ENCODE measurements at regions not wholly inside any gene's neighbourhood (a gene's known extent, or its start where the extent isn't known, plus 50 kb on each side); places are given as distances from the start of the nearest gene placed in this dataset.

GRCh38 chr6:67567842-67568241 lies 1067.2 kb upstream of the ADGRB3 start (continued):
- TF ChIP-seq, protein P1, sequence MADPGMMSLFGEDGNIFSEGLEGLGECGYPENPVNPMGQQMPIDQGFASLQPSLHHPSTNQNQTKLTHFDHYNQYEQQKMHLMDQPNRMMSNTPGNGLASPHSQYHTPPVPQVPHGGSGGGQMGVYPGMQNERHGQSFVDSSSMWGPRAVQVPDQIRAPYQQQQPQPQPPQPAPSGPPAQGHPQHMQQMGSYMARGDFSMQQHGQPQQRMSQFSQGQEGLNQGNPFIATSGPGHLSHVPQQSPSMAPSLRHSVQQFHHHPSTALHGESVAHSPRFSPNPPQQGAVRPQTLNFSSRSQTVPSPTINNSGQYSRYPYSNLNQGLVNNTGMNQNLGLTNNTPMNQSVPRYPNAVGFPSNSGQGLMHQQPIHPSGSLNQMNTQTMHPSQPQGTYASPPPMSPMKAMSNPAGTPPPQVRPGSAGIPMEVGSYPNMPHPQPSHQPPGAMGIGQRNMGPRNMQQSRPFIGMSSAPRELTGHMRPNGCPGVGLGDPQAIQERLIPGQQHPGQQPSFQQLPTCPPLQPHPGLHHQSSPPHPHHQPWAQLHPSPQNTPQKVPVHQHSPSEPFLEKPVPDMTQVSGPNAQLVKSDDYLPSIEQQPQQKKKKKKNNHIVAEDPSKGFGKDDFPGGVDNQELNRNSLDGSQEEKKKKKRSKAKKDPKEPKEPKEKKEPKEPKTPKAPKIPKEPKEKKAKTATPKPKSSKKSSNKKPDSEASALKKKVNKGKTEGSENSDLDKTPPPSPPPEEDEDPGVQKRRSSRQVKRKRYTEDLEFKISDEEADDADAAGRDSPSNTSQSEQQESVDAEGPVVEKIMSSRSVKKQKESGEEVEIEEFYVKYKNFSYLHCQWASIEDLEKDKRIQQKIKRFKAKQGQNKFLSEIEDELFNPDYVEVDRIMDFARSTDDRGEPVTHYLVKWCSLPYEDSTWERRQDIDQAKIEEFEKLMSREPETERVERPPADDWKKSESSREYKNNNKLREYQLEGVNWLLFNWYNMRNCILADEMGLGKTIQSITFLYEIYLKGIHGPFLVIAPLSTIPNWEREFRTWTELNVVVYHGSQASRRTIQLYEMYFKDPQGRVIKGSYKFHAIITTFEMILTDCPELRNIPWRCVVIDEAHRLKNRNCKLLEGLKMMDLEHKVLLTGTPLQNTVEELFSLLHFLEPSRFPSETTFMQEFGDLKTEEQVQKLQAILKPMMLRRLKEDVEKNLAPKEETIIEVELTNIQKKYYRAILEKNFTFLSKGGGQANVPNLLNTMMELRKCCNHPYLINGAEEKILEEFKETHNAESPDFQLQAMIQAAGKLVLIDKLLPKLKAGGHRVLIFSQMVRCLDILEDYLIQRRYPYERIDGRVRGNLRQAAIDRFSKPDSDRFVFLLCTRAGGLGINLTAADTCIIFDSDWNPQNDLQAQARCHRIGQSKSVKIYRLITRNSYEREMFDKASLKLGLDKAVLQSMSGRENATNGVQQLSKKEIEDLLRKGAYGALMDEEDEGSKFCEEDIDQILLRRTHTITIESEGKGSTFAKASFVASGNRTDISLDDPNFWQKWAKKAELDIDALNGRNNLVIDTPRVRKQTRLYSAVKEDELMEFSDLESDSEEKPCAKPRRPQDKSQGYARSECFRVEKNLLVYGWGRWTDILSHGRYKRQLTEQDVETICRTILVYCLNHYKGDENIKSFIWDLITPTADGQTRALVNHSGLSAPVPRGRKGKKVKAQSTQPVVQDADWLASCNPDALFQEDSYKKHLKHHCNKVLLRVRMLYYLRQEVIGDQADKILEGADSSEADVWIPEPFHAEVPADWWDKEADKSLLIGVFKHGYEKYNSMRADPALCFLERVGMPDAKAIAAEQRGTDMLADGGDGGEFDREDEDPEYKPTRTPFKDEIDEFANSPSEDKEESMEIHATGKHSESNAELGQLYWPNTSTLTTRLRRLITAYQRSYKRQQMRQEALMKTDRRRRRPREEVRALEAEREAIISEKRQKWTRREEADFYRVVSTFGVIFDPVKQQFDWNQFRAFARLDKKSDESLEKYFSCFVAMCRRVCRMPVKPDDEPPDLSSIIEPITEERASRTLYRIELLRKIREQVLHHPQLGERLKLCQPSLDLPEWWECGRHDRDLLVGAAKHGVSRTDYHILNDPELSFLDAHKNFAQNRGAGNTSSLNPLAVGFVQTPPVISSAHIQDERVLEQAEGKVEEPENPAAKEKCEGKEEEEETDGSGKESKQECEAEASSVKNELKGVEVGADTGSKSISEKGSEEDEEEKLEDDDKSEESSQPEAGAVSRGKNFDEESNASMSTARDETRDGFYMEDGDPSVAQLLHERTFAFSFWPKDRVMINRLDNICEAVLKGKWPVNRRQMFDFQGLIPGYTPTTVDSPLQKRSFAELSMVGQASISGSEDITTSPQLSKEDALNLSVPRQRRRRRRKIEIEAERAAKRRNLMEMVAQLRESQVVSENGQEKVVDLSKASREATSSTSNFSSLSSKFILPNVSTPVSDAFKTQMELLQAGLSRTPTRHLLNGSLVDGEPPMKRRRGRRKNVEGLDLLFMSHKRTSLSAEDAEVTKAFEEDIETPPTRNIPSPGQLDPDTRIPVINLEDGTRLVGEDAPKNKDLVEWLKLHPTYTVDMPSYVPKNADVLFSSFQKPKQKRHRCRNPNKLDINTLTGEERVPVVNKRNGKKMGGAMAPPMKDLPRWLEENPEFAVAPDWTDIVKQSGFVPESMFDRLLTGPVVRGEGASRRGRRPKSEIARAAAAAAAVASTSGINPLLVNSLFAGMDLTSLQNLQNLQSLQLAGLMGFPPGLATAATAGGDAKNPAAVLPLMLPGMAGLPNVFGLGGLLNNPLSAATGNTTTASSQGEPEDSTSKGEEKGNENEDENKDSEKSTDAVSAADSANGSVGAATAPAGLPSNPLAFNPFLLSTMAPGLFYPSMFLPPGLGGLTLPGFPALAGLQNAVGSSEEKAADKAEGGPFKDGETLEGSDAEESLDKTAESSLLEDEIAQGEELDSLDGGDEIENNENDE (IDR thresholded peaks at IDR 0.05; ENCODE audit: insufficient replicate concordance, low read length) = no peak
- no peak for TF ChIP-seq BCL11A (IDR thresholded peaks at IDR 0.05; ENCODE audit: low read depth in 2 of 2, low read length in 2 of 2)
- no peak for TF ChIP-seq CTBP2 (IDR thresholded peaks at IDR 0.05; ENCODE audit: borderline replicate concordance, insufficient read depth, insufficient read length, low read length)
- TF ChIP-seq PHF8 (conservative IDR thresholded peaks at IDR 0.05; ENCODE audit: low read depth, low read length) = no peak
- TF ChIP-seq GTF2F1 (IDR thresholded peaks at IDR 0.05; ENCODE audit: borderline replicate concordance, low read depth, low read length) = no peak
- no peak for TF ChIP-seq CTCF (IDR thresholded peaks at IDR 0.05; ENCODE audit: control extremely low read depth in 1 of 3, insufficient read depth in 1 of 3, low read depth in 1 of 3, low read length in 3 of 3)
- no peak for TF ChIP-seq NANOG (IDR thresholded peaks at IDR 0.05; ENCODE audit: insufficient read depth, low read depth, low read length, poor library complexity, severe bottlenecking)
- no peak for TF ChIP-seq TAF1 (IDR thresholded peaks at IDR 0.05; ENCODE audit: low read depth, low read length)
- TF ChIP-seq BRCA1 (IDR thresholded peaks at IDR 0.05; ENCODE audit: low read depth, low read length) = no peak
- TF ChIP-seq SP1 (IDR thresholded peaks at IDR 0.05; ENCODE audit: low read depth, low read length) = no peak

Data from H1 (cell line).